Lower leg skin (tissue), 3 donors: ENCODE measurements at regions not wholly inside any gene's neighbourhood (a gene's known extent, or its start where the extent isn't known, plus 50 kb on each side); places are given as distances from the start of the nearest gene placed in this dataset.

Experiments used
- CTCF ChIP-seq, 3 donors: fragments of 450-650 bp; IDR thresholded peaks; one replicate each; pipeline ENCODE4 v1.5.1; 2016; ENCODE audit warnings: antibody characterized with exemption in 3 of 3, mild to moderate bottlenecking in 3 of 3, moderate library complexity in 2 of 3
- POLR2A ChIP-seq, 2 donors: fragments of 450-650 bp; IDR thresholded peaks; one replicate each; pipeline ENCODE4 v1.6.1; 2016 to 2017; ENCODE audit warnings: antibody characterized with exemption in 2 of 2, mild to moderate bottlenecking in 1 of 2, moderate library complexity in 1 of 2

GRCh38 chr2:175253871-175254270 is 72.4 kb upstream of the ATP5MC3 start:
- TF ChIP-seq CTCF (IDR thresholded peaks at IDR 0.05) (no peak), POLR2A (IDR thresholded peaks at IDR 0.05) (no peak)
